ENCODE measurements at regions not wholly inside any gene's neighbourhood (a gene's known extent, or its start where the extent isn't known, plus 50 kb on each side); places are given as distances from the start of the nearest gene placed in this dataset.
"Not testable (repeated sequence)": the region's sequence is repeated elsewhere in the genome, so short reads cannot be mapped to it uniquely, and the experiment has no call there.

DNA sequence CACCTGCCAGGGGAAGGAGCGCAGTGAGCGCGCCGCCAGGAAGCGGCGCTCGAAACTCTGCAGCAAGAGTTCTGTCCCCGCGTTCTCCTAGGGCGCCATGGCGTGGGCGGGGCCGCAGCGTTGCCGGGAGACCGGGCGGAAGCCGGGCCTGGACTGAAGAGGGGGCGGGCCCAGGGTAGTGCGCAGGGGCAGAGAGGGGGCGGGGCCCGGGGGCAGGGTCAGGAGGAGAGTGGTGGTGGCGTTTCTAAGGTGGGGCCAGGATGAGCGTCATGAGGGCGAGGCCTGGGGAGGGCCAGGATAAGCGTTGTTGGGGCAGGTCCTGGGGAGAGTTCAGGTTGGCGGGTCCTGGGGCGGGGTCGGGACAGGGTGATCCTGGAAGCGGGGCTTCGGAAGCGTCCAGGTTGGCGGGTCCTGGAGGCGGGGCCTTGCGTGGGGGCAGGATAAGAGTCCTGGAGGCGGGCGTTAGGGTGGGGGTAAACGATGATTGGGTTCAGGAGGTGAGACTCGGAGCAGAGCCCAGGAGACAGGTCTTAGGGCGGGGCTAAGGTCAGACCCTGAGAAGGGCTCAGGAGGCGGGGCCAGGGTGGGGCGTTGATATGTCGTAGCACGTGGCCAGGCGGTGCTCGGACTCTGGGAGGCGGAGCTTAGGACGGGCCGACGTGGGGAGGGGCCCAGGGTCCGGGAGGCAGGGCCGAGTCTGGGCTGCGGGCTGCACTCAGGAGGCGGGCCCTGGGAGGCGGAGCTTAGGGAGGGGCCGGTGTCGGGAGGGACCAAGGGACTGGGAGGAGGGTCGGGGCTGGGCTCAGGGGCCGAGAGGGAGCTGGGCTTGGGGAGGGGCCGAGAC lies 189.4 kb downstream of the ADRA2C start:
- H3K4me1 ChIP-seq (ENCODE audit: control insufficient read depth in 2 of 2, insufficient read depth in 2 of 2, low read length in 2 of 2); H3K27me3 ChIP-seq (ENCODE audit: control insufficient read depth in 2 of 2, insufficient read depth in 1 of 2, low read length in 1 of 2); H3K36me3 ChIP-seq (ENCODE audit: control insufficient read depth in 2 of 2, insufficient read depth in 2 of 2, low read length in 1 of 2); H3K9me3 ChIP-seq (ENCODE audit: control insufficient read depth in 2 of 2, insufficient read depth in 1 of 2, low read length in 1 of 2): not testable (repeated sequence)
- 1% methylated on average over 60 of the region's 60 CpGs for WGBS
- Histone ChIP-seq H3K27ac (ENCODE audit: low read depth in 1 of 2, low read length in 1 of 2) (peak overlapping the region; percentile 69 to 83), H3K4me3 (ENCODE audit: low read length in 2 of 2) (peak overlapping the region; percentile 42 to 53)
- DNase-seq (ENCODE audit: low read depth in 6 of 9, low spot score in 9 of 9): peak; percentile 71 to 97 (median 92)

DNA sequence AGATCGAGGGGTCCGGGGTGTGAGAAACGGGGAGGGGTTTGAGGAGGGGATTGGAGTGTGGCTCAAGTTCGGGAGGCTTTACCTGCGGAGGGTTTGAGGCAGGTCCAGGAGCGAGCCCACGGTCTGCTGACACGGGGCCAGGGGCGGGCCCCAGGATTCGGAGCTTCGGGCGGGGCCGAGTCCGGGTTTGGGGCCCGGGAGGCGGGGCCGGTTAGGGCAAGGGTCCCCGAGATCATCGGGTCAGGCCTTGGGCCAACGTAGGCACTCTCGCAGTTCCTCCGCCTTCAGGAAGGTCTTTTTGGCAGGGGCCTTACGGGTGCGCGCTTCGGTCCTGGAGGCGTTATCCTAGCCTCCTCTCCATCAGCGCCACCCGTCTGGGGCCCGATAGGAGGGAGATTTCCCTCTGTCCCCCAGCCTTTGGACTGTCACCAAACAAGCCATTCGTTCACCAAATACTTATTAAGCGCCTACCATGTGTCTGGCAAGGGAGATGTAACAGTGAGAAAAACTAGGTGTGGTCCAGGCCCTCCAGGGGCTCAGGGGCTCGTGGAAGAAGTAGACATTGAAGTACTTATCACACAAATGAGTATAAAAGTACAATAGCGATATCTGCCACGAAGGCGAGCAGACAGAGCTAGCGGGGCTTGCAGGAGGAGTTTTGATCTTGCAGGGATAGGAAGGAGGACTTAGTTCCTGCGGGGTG lies 190.1 kb downstream of the ADRA2C start:
- H3K9me3 ChIP-seq (ENCODE audit: control insufficient read depth in 2 of 2, insufficient read depth in 1 of 2, low read length in 1 of 2); H3K36me3 ChIP-seq (ENCODE audit: control insufficient read depth in 2 of 2, insufficient read depth in 2 of 2, low read length in 1 of 2); H3K27me3 ChIP-seq (ENCODE audit: control insufficient read depth in 2 of 2, insufficient read depth in 1 of 2, low read length in 1 of 2); H3K4me1 ChIP-seq (ENCODE audit: control insufficient read depth in 2 of 2, insufficient read depth in 2 of 2, low read length in 2 of 2); H3K27ac ChIP-seq (ENCODE audit: low read depth in 1 of 2, low read length in 1 of 2): not testable (repeated sequence)
- WGBS: 9% methylated on average over 38 of the region's 38 CpGs
- peak in 1 of 9 donors; percentile 16 for DNase-seq (ENCODE audit: low read depth in 6 of 9, low spot score in 9 of 9)
- peak overlapping the region; percentile 40 to 53 for H3K4me3 ChIP-seq (ENCODE audit: low read length in 2 of 2)

DNA sequence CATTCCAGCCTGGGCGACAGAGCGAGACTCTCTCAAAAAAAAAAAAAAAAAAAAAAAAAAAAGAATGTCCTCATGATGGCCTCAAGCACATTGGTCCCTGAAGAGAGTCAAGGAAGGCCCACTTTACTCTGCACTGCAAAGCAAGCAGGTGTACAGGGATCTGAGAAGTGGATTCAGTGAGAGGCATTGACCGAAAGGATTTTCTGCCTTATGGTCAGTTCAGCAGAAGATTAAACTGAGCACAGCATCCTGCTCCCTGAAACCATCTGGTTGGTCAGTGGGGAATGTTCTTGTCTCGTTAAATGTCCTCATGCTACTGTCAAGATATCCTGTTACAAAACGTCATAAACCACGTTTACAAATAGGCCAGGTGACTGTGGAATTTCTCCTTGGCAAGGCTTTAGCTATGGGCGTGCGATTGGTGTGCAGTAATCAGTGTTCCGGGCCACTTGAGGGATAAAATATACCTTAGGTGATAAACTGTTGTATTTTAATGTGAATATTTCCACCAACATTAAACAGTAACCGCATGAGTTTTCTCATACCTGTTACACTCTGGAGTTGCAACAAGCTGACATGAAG lies 195.0 kb downstream of the ADRA2C start:
- not testable (repeated sequence) for DNase-seq (ENCODE audit: low read depth in 6 of 9, low spot score in 9 of 9); H3K9me3 ChIP-seq (ENCODE audit: control insufficient read depth in 2 of 2, insufficient read depth in 1 of 2, low read length in 1 of 2); H3K36me3 ChIP-seq (ENCODE audit: control insufficient read depth in 2 of 2, insufficient read depth in 2 of 2, low read length in 1 of 2); H3K4me1 ChIP-seq (ENCODE audit: control insufficient read depth in 2 of 2, insufficient read depth in 2 of 2, low read length in 2 of 2); H3K27me3 ChIP-seq (ENCODE audit: control insufficient read depth in 2 of 2, insufficient read depth in 1 of 2, low read length in 1 of 2); H3K4me3 ChIP-seq (ENCODE audit: low read length in 2 of 2); H3K27ac ChIP-seq (ENCODE audit: low read depth in 1 of 2, low read length in 1 of 2)
- WGBS: 86% methylated on average over 10 of the region's 10 CpGs

GRCh38 chr4:3964572-3965278 lies 198.5 kb downstream of the ADRA2C start:
- H3K9me3 ChIP-seq (ENCODE audit: control insufficient read depth in 2 of 2, insufficient read depth in 1 of 2, low read length in 1 of 2); H3K27me3 ChIP-seq (ENCODE audit: control insufficient read depth in 2 of 2, insufficient read depth in 1 of 2, low read length in 1 of 2); DNase-seq (ENCODE audit: low read depth in 6 of 9, low spot score in 9 of 9); H3K36me3 ChIP-seq (ENCODE audit: control insufficient read depth in 2 of 2, insufficient read depth in 2 of 2, low read length in 1 of 2); H3K4me3 ChIP-seq (ENCODE audit: low read length in 2 of 2); H3K4me1 ChIP-seq (ENCODE audit: control insufficient read depth in 2 of 2, insufficient read depth in 2 of 2, low read length in 2 of 2); H3K27ac ChIP-seq (ENCODE audit: low read depth in 1 of 2, low read length in 1 of 2): not testable (repeated sequence)
- 93% methylated on average over 24 of the region's 24 CpGs for WGBS

- 76% methylated on average over 14 of the region's 14 CpGs for WGBS
These were observed 201.0 kb downstream of the ADRA2C start for GRCh38 chr4:3967204-3967603.

DNA sequence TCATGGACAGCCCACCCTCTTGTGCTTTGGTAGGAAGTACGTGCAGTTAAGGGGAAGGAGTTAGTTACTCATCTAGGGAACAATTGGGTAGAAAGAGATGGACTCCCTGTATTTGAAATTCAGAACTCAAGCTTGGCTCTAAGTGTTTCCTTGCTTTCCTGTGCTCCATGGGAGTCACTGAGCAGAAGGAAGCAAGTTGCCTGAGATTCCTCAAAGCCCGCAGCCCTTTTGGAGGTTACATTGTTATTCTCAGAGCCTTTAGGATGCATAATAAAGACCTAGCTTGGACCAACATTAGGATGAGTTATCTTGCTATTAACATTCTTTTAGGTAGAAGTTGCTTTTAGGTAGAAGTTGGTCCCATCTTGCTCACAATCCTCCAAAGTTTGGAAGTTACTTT lies 206.4 kb downstream of the ADRA2C start:
- H3K27ac ChIP-seq (ENCODE audit: low read depth in 1 of 2, low read length in 1 of 2); H3K27me3 ChIP-seq (ENCODE audit: control insufficient read depth in 2 of 2, insufficient read depth in 1 of 2, low read length in 1 of 2); H3K36me3 ChIP-seq (ENCODE audit: control insufficient read depth in 2 of 2, insufficient read depth in 2 of 2, low read length in 1 of 2); H3K4me3 ChIP-seq (ENCODE audit: low read length in 2 of 2); H3K9me3 ChIP-seq (ENCODE audit: control insufficient read depth in 2 of 2, insufficient read depth in 1 of 2, low read length in 1 of 2); H3K4me1 ChIP-seq (ENCODE audit: control insufficient read depth in 2 of 2, insufficient read depth in 2 of 2, low read length in 2 of 2); DNase-seq (ENCODE audit: low read depth in 6 of 9, low spot score in 9 of 9): not testable (repeated sequence)
- 33% methylated on average over 2 of the region's 2 CpGs for WGBS

More at GRCh38 chr4:3967204-3967603, 201.0 kb downstream of the ADRA2C start:
- not testable (repeated sequence) for H3K36me3 ChIP-seq (ENCODE audit: control insufficient read depth in 2 of 2, insufficient read depth in 2 of 2, low read length in 1 of 2); H3K27me3 ChIP-seq (ENCODE audit: control insufficient read depth in 2 of 2, insufficient read depth in 1 of 2, low read length in 1 of 2); H3K4me1 ChIP-seq (ENCODE audit: control insufficient read depth in 2 of 2, insufficient read depth in 2 of 2, low read length in 2 of 2); H3K27ac ChIP-seq (ENCODE audit: low read depth in 1 of 2, low read length in 1 of 2); H3K9me3 ChIP-seq (ENCODE audit: control insufficient read depth in 2 of 2, insufficient read depth in 1 of 2, low read length in 1 of 2); DNase-seq (ENCODE audit: low read depth in 6 of 9, low spot score in 9 of 9); H3K4me3 ChIP-seq (ENCODE audit: low read length in 2 of 2)

DNA sequence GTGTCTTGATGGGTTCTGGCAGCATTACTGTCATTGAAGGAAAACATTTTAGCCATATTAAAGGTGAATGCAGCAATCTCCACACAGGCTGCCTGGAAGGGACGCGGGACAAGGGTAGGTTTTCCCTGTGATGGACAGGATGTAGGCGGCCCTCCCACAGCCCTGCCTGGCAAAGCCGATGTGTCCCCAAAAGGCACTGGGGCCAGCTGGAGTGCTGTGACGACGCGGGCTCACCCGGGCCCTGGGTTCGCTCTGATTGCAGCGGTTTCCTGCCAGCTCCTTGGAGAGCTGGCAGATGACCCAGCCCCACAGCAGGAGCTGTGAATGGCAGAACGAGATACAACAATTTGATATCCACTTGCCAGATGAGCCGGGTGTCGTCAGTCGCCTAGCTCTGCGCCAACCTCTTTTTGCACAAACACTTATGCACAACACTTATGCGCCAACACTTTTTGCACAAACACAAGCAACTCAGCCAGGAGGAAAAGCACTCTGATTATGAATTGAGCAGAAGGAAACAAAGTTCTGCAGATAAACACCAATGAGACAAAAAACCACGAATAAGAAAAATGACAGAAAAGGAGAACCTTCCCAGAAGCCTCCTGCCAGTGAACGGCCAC lies 207.5 kb downstream of the ADRA2C start:
- H3K9me3 ChIP-seq (ENCODE audit: control insufficient read depth in 2 of 2, insufficient read depth in 1 of 2, low read length in 1 of 2); H3K4me1 ChIP-seq (ENCODE audit: control insufficient read depth in 2 of 2, insufficient read depth in 2 of 2, low read length in 2 of 2); H3K27me3 ChIP-seq (ENCODE audit: control insufficient read depth in 2 of 2, insufficient read depth in 1 of 2, low read length in 1 of 2); H3K27ac ChIP-seq (ENCODE audit: low read depth in 1 of 2, low read length in 1 of 2); H3K4me3 ChIP-seq (ENCODE audit: low read length in 2 of 2); H3K36me3 ChIP-seq (ENCODE audit: control insufficient read depth in 2 of 2, insufficient read depth in 2 of 2, low read length in 1 of 2); DNase-seq (ENCODE audit: low read depth in 6 of 9, low spot score in 9 of 9): not testable (repeated sequence)
- 70% methylated on average over 17 of the region's 18 CpGs for WGBS

DNA sequence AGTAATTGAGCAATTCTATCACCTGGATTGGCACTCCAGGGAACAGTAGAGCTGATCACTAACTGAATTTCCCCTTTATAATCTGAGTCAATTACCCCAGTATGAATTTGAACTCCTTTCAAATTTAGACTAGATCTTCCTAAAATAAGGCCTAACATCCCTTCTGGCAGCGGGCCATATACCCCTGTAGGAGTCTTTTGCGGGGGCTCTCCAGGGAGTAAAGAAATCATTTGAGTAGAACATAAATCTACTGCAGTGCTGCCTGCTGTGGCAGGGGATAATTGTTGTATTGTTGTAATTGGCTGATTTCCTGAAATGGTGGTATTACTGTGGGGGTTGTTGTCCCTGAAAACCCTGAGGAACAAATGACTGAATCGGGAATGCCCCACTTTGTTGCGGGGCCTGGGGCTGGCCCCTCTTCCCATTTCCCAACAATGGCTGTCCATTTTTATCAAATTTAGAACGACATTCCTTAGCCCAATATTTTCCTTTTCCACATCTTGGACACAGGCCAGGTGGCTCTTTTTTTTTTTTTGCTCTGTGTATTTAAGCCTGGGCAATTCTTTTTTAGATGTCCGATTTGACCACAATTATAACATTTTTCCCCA lies 217.4 kb downstream of the ADRA2C start:
- DNase-seq (ENCODE audit: low read depth in 6 of 9, low spot score in 9 of 9); H3K36me3 ChIP-seq (ENCODE audit: control insufficient read depth in 2 of 2, insufficient read depth in 2 of 2, low read length in 1 of 2): not testable (repeated sequence)
- 56% methylated on average over 6 of the region's 6 CpGs for whole genome bisulfite sequencing

More for the DNA sequence above, 217.4 kb downstream of the ADRA2C start:
- not testable (repeated sequence) for H3K4me3 ChIP-seq (ENCODE audit: low read length in 2 of 2); H3K27ac ChIP-seq (ENCODE audit: low read depth in 1 of 2, low read length in 1 of 2); H3K4me1 ChIP-seq (ENCODE audit: control insufficient read depth in 2 of 2, insufficient read depth in 2 of 2, low read length in 2 of 2); H3K9me3 ChIP-seq (ENCODE audit: control insufficient read depth in 2 of 2, insufficient read depth in 1 of 2, low read length in 1 of 2); H3K27me3 ChIP-seq (ENCODE audit: control insufficient read depth in 2 of 2, insufficient read depth in 1 of 2, low read length in 1 of 2)
